NCI-H146 treated with DMSO at 0.1 percent for 48 hours (cell line): ENCODE measurements at regions not wholly inside any gene's neighbourhood (a gene's known extent, or its start where the extent isn't known, plus 50 kb on each side); places are given as distances from the start of the nearest gene placed in this dataset.

Source experiments
- DNase-seq: peaks from one replicate; lab custom pipeline; 2025; ENCODE audit not compliant: unreplicated experiment; lab: John Stamatoyannopoulos, UW

DNA sequence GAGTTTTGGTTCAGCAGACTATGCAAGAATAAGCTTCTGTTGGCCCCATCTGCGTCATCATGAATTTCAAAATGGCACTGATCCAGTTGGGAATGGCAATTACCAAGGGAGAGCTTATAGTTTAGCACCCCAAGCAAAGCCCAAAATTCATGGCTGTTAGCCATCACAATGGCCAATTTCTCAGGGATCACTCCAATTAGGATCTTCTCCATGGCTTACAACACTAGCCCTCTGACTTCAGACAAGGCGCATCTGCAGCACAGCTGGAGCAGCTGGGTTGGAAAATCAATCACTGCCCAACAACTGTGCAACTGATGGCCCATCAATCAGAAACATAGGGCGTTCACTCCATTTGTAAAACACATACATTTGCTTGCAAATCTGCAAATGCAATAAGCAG lies 273.6 kb downstream of the SRBD1 start:
- no peak for DNase-seq

GRCh38 chr2:45334205-45334604 lies 276.9 kb downstream of the SRBD1 start:
- no peak for DNase-seq

GRCh38 chr2:45332567-45332966 lies 278.5 kb downstream of the SRBD1 start:
- DNase-seq, result no peak

DNA sequence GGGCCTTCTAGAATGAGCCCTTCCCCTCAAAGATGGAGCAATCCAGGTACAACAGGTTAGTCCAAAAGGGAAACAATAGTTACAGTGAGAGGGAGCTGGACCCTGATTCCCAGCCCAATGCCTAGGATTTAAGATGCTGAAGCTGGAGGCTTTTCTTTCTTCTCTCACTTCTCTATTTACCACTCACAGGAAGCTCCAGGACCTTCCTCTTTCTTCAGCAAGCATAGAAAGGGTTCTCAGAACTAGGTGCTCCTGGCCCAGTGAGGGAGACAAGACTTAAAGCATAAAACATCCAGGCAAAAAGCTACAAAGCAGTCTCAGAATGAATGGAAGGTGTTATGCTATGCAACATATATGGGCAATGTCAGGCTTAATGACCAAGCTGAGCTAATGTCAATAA lies 279.0 kb downstream of the SRBD1 start:
- no peak for DNase-seq

DNA sequence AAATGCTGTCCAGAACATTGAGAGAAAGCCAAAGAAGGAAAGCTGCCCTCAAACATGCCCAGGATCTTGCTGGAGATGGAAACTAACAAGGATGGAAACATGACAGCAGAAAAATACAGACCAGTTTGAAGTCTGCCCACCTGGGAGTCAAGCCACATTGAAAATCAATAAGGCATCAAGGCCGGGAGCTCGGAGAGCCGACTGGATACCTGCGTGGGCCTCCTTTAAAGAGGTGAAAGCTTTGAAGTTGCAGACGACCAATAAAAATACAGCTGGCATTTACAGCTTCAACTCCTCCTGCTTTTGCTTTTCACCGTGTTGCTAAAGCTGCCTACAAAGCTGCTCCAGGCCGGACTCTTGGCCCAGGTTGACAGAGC lies 279.7 kb downstream of the SRBD1 start:
- DNase-seq, result no peak

GRCh38 chr2:45330637-45331409 lies 280.2 kb downstream of the SRBD1 start:
- peak; percentile 79 for DNase-seq

- no peak for DNase-seq
Observed at GRCh38 chr2:45330108-45330507, 281.0 kb downstream of the SRBD1 start.

DNA sequence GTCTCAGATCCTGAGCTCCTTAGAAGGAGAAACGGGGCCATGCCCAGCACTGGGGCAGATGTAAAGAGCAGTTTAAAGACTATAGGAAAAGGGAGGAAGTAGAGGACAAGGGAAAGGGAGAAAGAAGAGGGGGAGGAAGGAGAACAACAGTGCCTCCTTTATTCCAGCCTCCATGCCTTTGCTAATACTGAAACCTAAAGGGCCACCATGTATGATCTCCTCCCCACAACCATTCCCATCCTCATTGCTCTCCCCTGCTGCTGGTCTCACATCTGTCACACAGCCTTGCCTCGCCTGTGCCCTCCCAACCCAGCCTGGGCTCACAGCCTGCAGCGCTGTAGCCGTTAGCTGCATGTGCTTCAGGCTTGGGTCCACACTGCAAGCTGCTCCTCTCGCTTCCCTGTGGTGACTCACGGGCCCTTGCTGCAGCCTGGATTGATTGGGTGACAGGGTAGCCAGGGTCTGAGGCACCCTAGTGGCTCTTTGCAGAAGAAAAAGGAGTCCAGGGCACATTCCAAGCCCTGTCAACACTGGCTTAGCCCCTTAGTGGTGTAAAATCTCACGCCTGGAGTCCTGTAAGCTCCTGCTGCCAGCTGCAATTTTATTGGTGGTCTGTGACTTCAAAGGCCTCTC lies 281.9 kb downstream of the SRBD1 start:
- DNase-seq, result no peak

DNA sequence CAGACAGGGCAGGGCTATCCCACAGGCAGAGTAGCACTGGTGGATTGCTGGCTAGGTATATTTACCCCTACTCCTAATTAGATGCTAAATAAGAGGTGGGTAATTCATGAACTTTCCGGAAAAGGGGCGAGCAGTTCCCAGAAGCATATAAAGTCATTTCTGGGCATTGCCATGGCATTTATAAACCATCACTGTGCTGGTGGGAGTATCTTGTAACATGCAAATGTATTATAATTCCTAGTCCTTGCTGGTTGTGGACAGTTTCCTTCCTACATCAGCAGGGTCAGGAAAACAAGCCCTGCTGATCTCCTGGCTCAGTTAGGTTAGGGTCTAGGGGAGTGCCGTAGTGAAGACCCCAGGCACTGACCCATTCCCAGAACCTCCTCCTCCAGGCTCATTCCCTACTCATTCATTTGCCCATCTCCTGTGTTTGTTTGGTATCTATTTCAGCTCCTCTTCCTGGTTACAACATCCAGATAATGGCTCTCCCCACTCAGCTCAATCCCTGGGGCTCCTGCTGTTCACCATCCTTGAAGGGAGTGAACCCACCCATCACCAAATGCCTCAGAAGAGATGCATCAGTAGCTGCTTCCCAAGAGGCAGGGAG lies 282.7 kb downstream of the SRBD1 start:
- DNase-seq, result no peak

GRCh38 chr2:45323344-45323743 lies 287.7 kb downstream of the SRBD1 start:
- no peak for DNase-seq

DNA sequence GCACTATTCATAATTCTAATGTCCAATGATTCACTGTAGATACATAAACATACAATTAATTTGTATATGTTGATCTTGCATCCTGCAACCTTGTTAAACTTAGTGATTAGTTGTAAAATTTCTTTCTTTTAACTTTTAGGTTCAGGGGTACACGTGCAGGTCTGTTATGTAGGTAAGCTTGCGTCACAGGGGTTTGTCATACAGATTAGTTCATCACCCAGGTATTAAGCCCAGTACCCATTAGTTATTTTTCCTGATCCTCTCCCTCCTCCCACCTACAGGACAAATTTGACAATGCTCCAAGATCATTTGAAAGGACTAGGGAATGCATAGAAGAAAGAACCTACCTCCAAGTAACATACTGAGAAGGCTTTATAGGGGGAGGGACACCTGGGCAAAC lies 290.1 kb downstream of the SRBD1 start:
- DNase-seq, result no peak

- DNase-seq, result no peak
Observed at GRCh38 chr2:45319683-45320455, 291.2 kb downstream of the SRBD1 start.

GRCh38 chr2:45318686-45319085 lies 292.4 kb downstream of the SRBD1 start:
- DNase-seq, result no peak

DNA sequence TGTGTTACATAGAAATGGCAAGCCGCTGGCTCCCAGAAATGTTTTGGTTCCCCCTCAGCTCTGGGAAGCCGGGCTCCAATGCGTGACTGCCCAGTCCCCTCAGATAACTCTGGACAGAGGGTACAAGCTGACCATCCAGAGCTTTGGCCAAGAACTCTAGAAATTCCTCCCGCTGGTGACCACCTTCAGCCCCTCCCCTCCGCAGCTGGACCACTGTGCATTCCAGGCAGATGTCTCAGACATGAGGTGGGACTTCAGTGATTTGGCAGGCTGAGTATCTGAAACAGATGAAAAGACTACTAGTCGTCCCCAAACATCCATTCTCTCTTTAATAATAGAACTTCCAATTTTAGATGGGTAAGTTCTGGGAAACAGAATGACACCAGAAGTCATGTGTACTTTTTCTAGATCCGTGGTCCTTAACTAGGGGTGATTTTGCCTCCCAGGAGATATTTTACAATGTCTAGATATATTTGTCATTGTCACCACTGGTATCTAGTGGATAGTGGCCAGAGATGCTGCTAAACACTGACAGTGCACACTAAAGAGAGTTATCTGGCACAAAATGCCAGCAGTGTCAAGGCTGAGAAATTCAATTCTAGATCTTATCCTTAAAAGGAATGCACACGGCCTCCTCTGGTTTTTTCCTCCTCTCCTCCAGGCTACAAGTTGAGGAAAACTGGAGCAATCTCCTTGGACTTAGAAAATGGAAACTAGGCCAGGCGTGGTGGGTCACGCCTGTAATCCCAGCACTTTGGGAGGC lies 294.3 kb downstream of the SRBD1 start:
- no peak for DNase-seq

- DNase-seq, result no peak
Observed at GRCh38 chr2:45315861-45316260, 295.2 kb downstream of the SRBD1 start.

DNA sequence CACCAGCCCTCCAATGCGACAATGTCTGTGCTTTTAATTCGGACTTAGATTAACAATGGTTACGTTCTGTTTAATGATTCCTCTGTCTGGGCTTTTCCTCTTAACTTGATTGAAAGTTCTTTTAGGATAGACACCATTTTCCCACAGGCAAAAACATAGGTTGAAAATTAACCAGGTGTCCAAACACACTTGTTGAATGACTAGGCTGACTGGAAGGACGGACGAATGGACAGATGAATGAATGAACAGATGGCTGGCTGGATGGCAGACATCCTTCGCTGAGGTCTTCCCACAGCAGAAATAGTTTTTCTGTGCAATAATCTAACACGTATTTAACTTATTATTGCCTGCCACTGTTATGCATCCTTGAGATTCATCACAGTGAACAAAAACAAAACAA lies 298.8 kb downstream of the SRBD1 start:
- DNase-seq, result no peak

GRCh38 chr2:45311559-45311958 lies 299.5 kb downstream of the SRBD1 start:
- no peak for DNase-seq

- DNase-seq, result no peak
Observed at GRCh38 chr2:45307147-45307546, 297.9 kb upstream of the SIX2 start.

DNA sequence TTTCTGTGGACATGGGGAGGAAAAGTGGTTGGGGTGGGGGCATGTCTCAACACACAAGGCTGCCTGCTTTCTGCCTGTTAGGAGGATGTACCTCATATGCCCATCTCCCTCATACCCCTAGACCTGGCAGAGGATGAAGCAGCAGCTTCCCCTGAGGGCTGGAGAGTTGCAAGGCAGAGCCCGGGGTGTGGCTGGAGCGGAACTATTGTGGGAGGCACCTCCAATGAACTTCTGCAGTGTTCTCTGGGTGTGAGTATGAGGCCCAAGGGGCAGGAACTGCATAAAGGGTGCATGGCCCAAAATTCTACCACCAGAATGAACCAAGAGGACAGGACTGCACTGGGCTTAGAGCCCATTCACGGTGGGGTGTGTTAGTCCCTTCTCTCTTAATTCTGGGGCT lies 296.3 kb upstream of the SIX2 start:
- DNase-seq, result no peak

DNA sequence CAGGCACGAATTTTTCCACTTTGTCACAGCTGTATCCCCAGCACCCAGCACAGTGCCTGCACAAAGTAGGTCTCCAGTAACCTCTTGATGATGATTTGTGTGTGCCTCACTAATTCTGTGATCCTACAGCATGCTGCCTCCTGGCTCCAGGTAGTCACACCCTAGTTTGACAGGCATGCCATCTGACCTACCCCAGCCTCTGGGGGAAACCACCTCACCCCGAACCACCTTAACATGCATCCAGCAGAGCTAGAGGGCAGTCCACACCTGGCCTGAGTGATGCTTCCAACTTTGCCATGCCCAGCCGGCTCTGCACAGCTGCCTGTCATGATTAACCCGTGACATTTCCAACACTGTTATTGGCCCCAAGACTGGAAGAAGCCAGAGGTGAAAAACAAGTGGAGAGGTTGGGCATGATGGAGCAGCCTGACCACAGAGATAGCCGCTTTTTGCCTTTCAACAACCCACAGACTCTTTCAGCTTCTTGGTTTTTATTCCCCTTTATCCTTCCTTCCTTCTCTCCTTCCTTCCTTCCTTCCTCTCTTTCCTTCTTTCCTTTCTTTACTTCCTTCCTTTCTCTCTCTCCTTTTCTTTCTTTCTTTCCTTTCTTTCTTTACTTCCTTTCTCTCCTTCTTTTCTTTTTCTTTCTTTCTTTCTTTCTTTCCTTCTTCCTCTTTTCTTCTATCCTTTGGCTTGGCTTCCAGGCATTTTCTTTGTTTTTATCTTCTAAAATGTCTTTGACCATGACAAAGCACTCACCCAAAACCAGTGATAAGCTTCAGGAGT lies 294.4 kb upstream of the SIX2 start:
- no peak for DNase-seq
